ENCODE measurements at regions not wholly inside any gene's neighbourhood (a gene's known extent, or its start where the extent isn't known, plus 50 kb on each side); places are given as distances from the start of the nearest gene placed in this dataset.
A peak's percentile ranks its signal among the peaks of the same experiment; 100 is the strongest.

DNA sequence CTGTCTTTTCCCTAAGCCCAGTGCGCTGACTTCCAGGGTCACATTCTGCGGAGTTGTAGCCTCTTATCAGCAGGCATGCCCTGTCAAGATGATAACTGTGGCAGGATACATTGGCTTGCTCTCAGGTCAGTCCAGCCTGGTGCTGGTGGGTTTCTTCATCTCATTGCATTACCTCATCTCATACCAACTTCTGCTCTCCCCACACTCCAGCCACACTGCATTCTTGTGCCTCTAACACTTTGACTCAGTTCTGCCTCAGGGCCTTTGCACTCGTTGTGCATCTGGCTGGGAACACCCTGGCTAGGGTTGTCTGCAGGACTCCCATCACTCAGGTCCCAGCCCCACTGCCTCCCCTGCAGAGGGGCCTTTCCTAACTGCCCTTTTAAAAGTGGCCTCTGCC, 110.3 kb upstream of the BACH2 start:
- Mint-ChIP-seq H3K27ac (ENCODE audit: low read depth, unreplicated experiment) (no peak overlapping the region), H3K4me1 (ENCODE audit: insufficient read depth, unreplicated experiment) (peaks cover 29% of the 10 kb centered on the region), H3K27me3 (ENCODE audit: insufficient read depth, unreplicated experiment) (no peaks in the 10 kb centered on the region), H3K4me3 (ENCODE audit: unreplicated experiment) (no peak overlapping the region), H3K36me3 (ENCODE audit: insufficient read depth, unreplicated experiment) (no peaks in the 10 kb centered on the region), H3K9me3 (ENCODE audit: unreplicated experiment) (no peaks in the 10 kb centered on the region)
- no TSS peak for BruUV-seq (replicated peaks)
- DNase-seq (ENCODE audit: unreplicated experiment): no peak
- TF ChIP-seq, protein P1, sequence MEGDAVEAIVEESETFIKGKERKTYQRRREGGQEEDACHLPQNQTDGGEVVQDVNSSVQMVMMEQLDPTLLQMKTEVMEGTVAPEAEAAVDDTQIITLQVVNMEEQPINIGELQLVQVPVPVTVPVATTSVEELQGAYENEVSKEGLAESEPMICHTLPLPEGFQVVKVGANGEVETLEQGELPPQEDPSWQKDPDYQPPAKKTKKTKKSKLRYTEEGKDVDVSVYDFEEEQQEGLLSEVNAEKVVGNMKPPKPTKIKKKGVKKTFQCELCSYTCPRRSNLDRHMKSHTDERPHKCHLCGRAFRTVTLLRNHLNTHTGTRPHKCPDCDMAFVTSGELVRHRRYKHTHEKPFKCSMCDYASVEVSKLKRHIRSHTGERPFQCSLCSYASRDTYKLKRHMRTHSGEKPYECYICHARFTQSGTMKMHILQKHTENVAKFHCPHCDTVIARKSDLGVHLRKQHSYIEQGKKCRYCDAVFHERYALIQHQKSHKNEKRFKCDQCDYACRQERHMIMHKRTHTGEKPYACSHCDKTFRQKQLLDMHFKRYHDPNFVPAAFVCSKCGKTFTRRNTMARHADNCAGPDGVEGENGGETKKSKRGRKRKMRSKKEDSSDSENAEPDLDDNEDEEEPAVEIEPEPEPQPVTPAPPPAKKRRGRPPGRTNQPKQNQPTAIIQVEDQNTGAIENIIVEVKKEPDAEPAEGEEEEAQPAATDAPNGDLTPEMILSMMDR (IDR thresholded peaks at IDR 0.05; ENCODE audit: unreplicated experiment): no peak
- ChIA-PET CTCF (interaction anchor here (0.5 to 1.8 kb wide), 7 partner anchors 13 to 436 kb away, joined by 3 to 5 read pairs (median 3); no protein-coding TSS in a partner anchor), POLR2A (no interaction called here)
- intact Hi-C loops (cut with micrococcal nuclease): no loop called here

DNA sequence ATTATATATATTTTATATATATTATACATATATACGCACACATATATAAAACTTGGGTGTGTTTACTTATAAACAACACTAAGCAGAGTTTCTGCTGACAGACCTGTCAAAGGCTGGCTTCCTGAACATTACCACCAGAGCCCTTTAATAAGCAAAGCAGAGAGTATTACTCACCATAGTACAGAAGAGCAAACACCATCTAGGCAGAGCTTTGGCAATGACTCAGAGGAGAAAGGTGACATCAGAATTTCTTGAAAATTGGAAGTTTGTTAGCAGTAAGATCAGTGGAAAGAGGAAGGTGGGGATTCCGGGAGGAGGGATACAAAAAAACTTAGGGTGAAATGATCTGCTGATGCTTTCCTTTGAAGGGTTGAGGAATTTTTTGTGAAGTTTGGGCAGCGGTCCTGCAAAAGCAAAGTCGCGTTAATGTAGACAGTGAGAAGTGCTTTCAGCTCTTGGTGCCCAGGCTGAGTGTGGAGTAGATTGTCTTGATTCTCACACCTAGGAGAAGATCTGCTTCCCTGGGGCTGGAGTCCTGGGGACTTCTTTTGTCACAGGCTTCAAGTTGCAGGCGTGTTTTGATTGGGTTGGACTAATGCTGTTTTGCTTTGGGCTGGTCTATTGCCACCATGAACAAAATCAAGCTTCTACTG, 109.6 kb upstream of the BACH2 start:
- BruUV-seq (replicated peaks): no TSS peak
- Mint-ChIP-seq H3K9me3 (ENCODE audit: unreplicated experiment) (no peaks in the 10 kb centered on the region), H3K27me3 (ENCODE audit: insufficient read depth, unreplicated experiment) (no peaks in the 10 kb centered on the region), H3K36me3 (ENCODE audit: insufficient read depth, unreplicated experiment) (no peaks in the 10 kb centered on the region), H3K4me3 (ENCODE audit: unreplicated experiment) (no peak overlapping the region), H3K27ac (ENCODE audit: low read depth, unreplicated experiment) (no peak overlapping the region), H3K4me1 (ENCODE audit: insufficient read depth, unreplicated experiment) (peaks cover 23% of the 10 kb centered on the region)
- TF ChIP-seq, protein P1 (IDR thresholded peaks at IDR 0.05; ENCODE audit: unreplicated experiment): no peak
- intact Hi-C loops (cut with micrococcal nuclease): no loop called here
- DNase-seq (ENCODE audit: unreplicated experiment): peak; percentile 79
- ChIA-PET POLR2A (interaction anchor here (0.7 to 1.6 kb wide), 5 partner anchors 9 to 38 kb away, joined by 3 to 8 read pairs (median 3); no protein-coding TSS in a partner anchor), CTCF (interaction anchor here (0.5 to 1.8 kb wide), 8 partner anchors 13 to 466 kb away, joined by 3 to 5 read pairs (median 3); no protein-coding TSS in a partner anchor)

DNA sequence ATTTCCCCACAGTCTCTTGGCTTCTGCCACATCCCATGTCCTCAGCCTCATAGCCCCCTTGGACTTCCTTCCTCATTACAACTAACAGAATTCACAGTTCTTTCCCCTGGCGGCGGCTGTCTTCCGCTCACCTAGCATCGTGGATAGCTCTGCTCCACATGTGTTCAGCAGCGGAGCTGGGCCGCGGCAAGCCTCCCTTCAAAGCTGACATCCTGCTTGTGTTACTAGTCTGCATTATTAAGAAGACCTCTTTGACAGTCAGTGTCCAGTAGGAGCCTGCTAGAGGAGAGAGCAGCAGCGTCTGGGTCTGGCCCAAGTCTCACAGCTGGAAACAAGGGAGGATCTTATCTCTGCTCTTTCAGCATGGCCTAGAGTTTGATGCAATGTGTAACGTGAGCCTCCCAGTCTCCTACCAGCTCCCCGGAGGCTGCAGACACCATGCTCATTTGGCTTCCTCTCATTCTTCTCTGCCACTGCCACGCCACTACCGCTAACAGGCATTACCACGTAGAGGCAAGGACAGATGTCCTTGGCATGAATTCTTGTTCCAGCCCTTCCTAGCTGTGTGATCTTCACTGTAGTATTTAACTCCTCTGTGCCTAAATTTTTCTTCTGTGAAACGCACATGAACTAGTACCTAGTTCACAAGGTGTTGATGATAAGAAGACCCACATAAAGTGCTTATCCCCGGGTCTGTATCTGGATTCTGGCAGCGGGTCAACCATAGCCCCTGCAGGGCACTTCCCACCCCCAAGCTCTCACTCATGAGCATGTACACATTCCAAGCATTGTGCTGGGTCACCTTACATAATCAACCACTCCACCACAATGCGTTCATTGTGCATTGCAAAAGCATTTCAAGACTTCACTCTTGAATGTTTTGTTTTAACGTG, 107.1 kb upstream of the BACH2 start:
- no peaks in the 10 kb centered on the region for H3K9me3 Mint-ChIP-seq (ENCODE audit: unreplicated experiment)
- no peak overlapping the region for H3K27ac Mint-ChIP-seq (ENCODE audit: low read depth, unreplicated experiment)
- DNase-seq (ENCODE audit: unreplicated experiment): peak; percentile 78
- POLR2A ChIA-PET: interaction anchor here (1.0 to 1.6 kb wide), 2 partner anchors 17 to 32 kb away, joined by 3 read pairs; no protein-coding TSS in a partner anchor
- TF ChIP-seq, protein P1 (IDR thresholded peaks at IDR 0.05; ENCODE audit: unreplicated experiment): no peak
- H3K36me3 Mint-ChIP-seq (ENCODE audit: insufficient read depth, unreplicated experiment): no peaks in the 10 kb centered on the region
- CTCF ChIA-PET: interaction anchor here (0.6 to 3.3 kb wide), 3 partner anchors 10 to 434 kb away, joined by 4 to 25 read pairs (median 4); no protein-coding TSS in a partner anchor
- no TSS peak for BruUV-seq (replicated peaks)
- peaks cover 18% of the 10 kb centered on the region for H3K4me1 Mint-ChIP-seq (ENCODE audit: insufficient read depth, unreplicated experiment)
- intact Hi-C loops (cut with micrococcal nuclease): no loop called here
- no peaks in the 10 kb centered on the region for H3K27me3 Mint-ChIP-seq (ENCODE audit: insufficient read depth, unreplicated experiment)
- H3K4me3 Mint-ChIP-seq (ENCODE audit: unreplicated experiment): no peak overlapping the region

DNA sequence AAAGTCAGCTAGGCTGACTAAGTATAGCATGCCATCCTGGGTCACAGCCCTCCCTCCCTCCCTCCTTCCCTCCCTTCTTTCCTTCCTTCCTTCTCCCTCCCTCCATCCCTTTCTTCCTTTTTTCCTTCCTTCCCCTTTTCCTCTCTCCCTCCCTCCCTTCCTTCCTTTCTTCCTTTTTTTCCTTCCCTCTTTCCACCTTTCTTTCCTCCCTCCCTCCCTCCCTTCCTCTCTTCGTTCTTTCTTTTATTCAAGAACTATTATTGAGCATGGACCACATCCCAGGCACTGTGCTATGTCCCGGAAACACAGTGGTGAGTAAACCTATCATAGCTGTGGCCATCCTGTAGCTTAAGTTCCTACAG, 106.2 kb upstream of the BACH2 start:
- no TSS peak for BruUV-seq (replicated peaks)
- ChIA-PET POLR2A (interaction anchor here (0.6 to 1.6 kb wide), 2 partner anchors 18 to 184 kb away, joined by 3 read pairs; no protein-coding TSS in a partner anchor), CTCF (interaction anchor here (0.9 to 3.3 kb wide), 5 partner anchors 9 to 433 kb away, joined by 3 to 25 read pairs (median 4); no protein-coding TSS in a partner anchor)
- Mint-ChIP-seq H3K36me3 (ENCODE audit: insufficient read depth, unreplicated experiment) (no peaks in the 10 kb centered on the region), H3K4me1 (ENCODE audit: insufficient read depth, unreplicated experiment) (peaks cover 25% of the 10 kb centered on the region), H3K9me3 (ENCODE audit: unreplicated experiment) (no peaks in the 10 kb centered on the region), H3K4me3 (ENCODE audit: unreplicated experiment) (no peak overlapping the region), H3K27ac (ENCODE audit: low read depth, unreplicated experiment) (no peak overlapping the region), H3K27me3 (ENCODE audit: insufficient read depth, unreplicated experiment) (no peaks in the 10 kb centered on the region)
- DNase-seq (ENCODE audit: unreplicated experiment): no peak
- TF ChIP-seq, protein P1 (IDR thresholded peaks at IDR 0.05; ENCODE audit: unreplicated experiment): no peak
- intact Hi-C loops (cut with micrococcal nuclease): no loop called here

Data from MCF 10A (cell line).